ENCODE measurements at regions not wholly inside any gene's neighbourhood (a gene's known extent, or its start where the extent isn't known, plus 50 kb on each side); places are given as distances from the start of the nearest gene placed in this dataset.

- Histone ChIP-seq H3K4me2 (ENCODE audit: low read length) (no peak overlapping the region), H3K79me2 (replicated peaks; ENCODE audit: insufficient read depth, low read length) (no peaks in the 10 kb centered on the region)
These were observed 315.9 kb upstream of the TGFBR2 start for GRCh38 chr3:30290479-30290878.

GRCh38 chr3:30292192-30292893 lies 314.1 kb upstream of the TGFBR2 start:
- TF ChIP-seq RAD21 (conservative IDR thresholded peaks at IDR 0.05), result no peak
- no peak for TF ChIP-seq REST (IDR thresholded peaks at IDR 0.05; ENCODE audit: borderline replicate concordance)
- TF ChIP-seq TAF1 (IDR thresholded peaks at IDR 0.05; ENCODE audit: low read depth), result no peak
- no peak for TF ChIP-seq EZH2 (IDR thresholded peaks at IDR 0.05; ENCODE audit: borderline replicate concordance, insufficient read depth, low read length, poor library complexity, severe bottlenecking)
- TF ChIP-seq CTCF (IDR thresholded peaks at IDR 0.05; ENCODE audit: poor library complexity, severe bottlenecking), result no peak
- no peak for TF ChIP-seq EP300 (conservative IDR thresholded peaks at IDR 0.05; ENCODE audit: poor library complexity, severe bottlenecking)
- no peak for TF ChIP-seq POLR2AphosphoS5 (IDR thresholded peaks at IDR 0.05)
- no peak for TF ChIP-seq MXI1 (conservative IDR thresholded peaks at IDR 0.05; ENCODE audit: poor library complexity, severe bottlenecking)
- TF ChIP-seq SMC3 (conservative IDR thresholded peaks at IDR 0.05; ENCODE audit: poor library complexity), result no peak
- H3K79me2 ChIP-seq (replicated peaks; ENCODE audit: insufficient read depth, low read length), result no peaks in the 10 kb centered on the region
- no peak overlapping the region for H3K27ac ChIP-seq (ENCODE audit: low read length)
- H4K20me1 ChIP-seq (ENCODE audit: insufficient read depth), result no peaks in the 10 kb centered on the region
- no peaks in the 10 kb centered on the region for H3K36me3 ChIP-seq (ENCODE audit: insufficient read depth, low read length)
- H3K9ac ChIP-seq (ENCODE audit: low read length), result no peak overlapping the region
- H2AFZ ChIP-seq (ENCODE audit: low read depth, low read length), result no peak overlapping the region
- no peak overlapping the region for H3K4me3 ChIP-seq (ENCODE audit: low read length)
- no peaks in the 10 kb centered on the region for H3K9me3 ChIP-seq (ENCODE audit: low read length)
- no peaks in the 10 kb centered on the region for H3F3A ChIP-seq (ENCODE audit: insufficient read depth, low read length, poor library complexity, severe bottlenecking)
- no peak overlapping the region for H3K4me2 ChIP-seq (ENCODE audit: low read length)
- no peaks in the 10 kb centered on the region for H3K27me3 ChIP-seq (ENCODE audit: insufficient read depth, low read depth, low read length)
- H3K9me2 ChIP-seq (ENCODE audit: insufficient read depth, low read length), result no peaks in the 10 kb centered on the region

More at GRCh38 chr3:30290479-30290878, 315.9 kb upstream of the TGFBR2 start:
- no peaks in the 10 kb centered on the region for H3K27me3 ChIP-seq (ENCODE audit: insufficient read depth, low read depth, low read length)
- no peaks in the 10 kb centered on the region for H3K9me3 ChIP-seq (ENCODE audit: low read length)
- TF ChIP-seq TAF1 (IDR thresholded peaks at IDR 0.05; ENCODE audit: low read depth), result no peak
- no peaks in the 10 kb centered on the region for H3K36me3 ChIP-seq (ENCODE audit: insufficient read depth, low read length)
- no peaks in the 10 kb centered on the region for H3K9me2 ChIP-seq (ENCODE audit: insufficient read depth, low read length)
- H3F3A ChIP-seq (ENCODE audit: insufficient read depth, low read length, poor library complexity, severe bottlenecking), result no peaks in the 10 kb centered on the region
- H2AFZ ChIP-seq (ENCODE audit: low read depth, low read length), result no peak overlapping the region
- H4K20me1 ChIP-seq (ENCODE audit: insufficient read depth), result no peaks in the 10 kb centered on the region
- no peak overlapping the region for H3K27ac ChIP-seq (ENCODE audit: low read length)
- no peak overlapping the region for H3K9ac ChIP-seq (ENCODE audit: low read length)
- H3K4me3 ChIP-seq (ENCODE audit: low read length), result no peak overlapping the region

Measured in neural cell (in vitro differentiated cells).